22Rv1 (cell line): ENCODE measurements at regions not wholly inside any gene's neighbourhood (a gene's known extent, or its start where the extent isn't known, plus 50 kb on each side); places are given as distances from the start of the nearest gene placed in this dataset.

Source experiments
- CTCF ChIP-seq: fragments of 450-650 bp; IDR thresholded peaks from 2 replicates; pipeline ENCODE4 v1.5.1; 2017; ENCODE audit warnings: mild to moderate bottlenecking
- ZFX ChIP-seq: fragments of 450-650 bp; IDR thresholded peaks from 2 replicates; pipeline ENCODE4 v1.6.1; 2017; ENCODE audit warnings: antibody characterized with exemption, borderline replicate concordance

GRCh38 chr1:169044296-169044695, 62.2 kb upstream of the ATP1B1 start:
- no peak for TF ChIP-seq CTCF
- TF ChIP-seq ZFX = no peak
